Trophoblast cell (in vitro differentiated cells and primary cell): ENCODE measurements at regions not wholly inside any gene's neighbourhood (a gene's known extent, or its start where the extent isn't known, plus 50 kb on each side); places are given as distances from the start of the nearest gene placed in this dataset.

Experiments
- DNase-seq, 2 donors: peaks; one replicate each; pipeline ENCODE4 v3.0.0-alpha.2; 2016
- H2AFZ ChIP-seq: 2 replicates; pipeline ENCODE4 v1.6.1; 2013; ENCODE audit warnings: low read length, moderate library complexity, mild to moderate bottlenecking; ENCODE audit not compliant: insufficient read depth, poor library complexity
- H2AK5ac ChIP-seq: 2 replicates; pipeline ENCODE4 v1.6.1; 2013; ENCODE audit warnings: mild to moderate bottlenecking, low read length
- H2BK120ac ChIP-seq: 2 replicates; pipeline ENCODE4 v1.6.1; 2013; ENCODE audit warnings: low read length, mild to moderate bottlenecking, moderate library complexity; ENCODE audit not compliant: insufficient read depth, poor library complexity
- H2BK12ac ChIP-seq: 2 replicates; pipeline ENCODE4 v1.6.1; 2013; ENCODE audit warnings: mild to moderate bottlenecking, low read length, moderate library complexity
- H2BK5ac ChIP-seq: 2 replicates; pipeline ENCODE4 v1.6.1; 2013; ENCODE audit warnings: low read length, low read depth, moderate library complexity, mild to moderate bottlenecking; ENCODE audit not compliant: poor library complexity
- H3K14ac ChIP-seq: 2 replicates; pipeline ENCODE4 v1.6.1; 2013; ENCODE audit warnings: mild to moderate bottlenecking, low read length
- H3K18ac ChIP-seq: 2 replicates; pipeline ENCODE4 v1.6.1; 2013; ENCODE audit warnings: mild to moderate bottlenecking, low read length
- H3K23ac ChIP-seq: 2 replicates; pipeline ENCODE4 v1.6.1; 2013; ENCODE audit warnings: low read length
- H3K27ac ChIP-seq: 2 replicates; pipeline ENCODE4 v1.5.1; 2013; ENCODE audit warnings: low read depth, mild to moderate bottlenecking, inconsistent platforms, low read length, moderate library complexity
- H3K27me3 ChIP-seq: 2 replicates; pipeline ENCODE4 v1.6.1; 2013; ENCODE audit warnings: inconsistent platforms, mild to moderate bottlenecking, low read length, moderate library complexity; ENCODE audit not compliant: insufficient read depth
- H3K36me3 ChIP-seq, 2 experiments: 1 replicate in 1 of 2; 2 replicates in 1 of 2; pipeline ENCODE4 v1.6.1; 2013; ENCODE audit warnings: low read length in 2 of 2, mild to moderate bottlenecking in 2 of 2, moderate library complexity in 1 of 2; ENCODE audit not compliant: insufficient read depth in 2 of 2, control insufficient read depth in 1 of 2
- H3K4ac ChIP-seq: 2 replicates; pipeline ENCODE4 v1.6.1; 2013; ENCODE audit warnings: low read depth, mild to moderate bottlenecking, low read length, moderate library complexity
- H3K4me1 ChIP-seq, 2 experiments: 1 replicate in 1 of 2; 2 replicates in 1 of 2; pipeline ENCODE4 v1.6.1; 2013; ENCODE audit warnings: low read length in 2 of 2, mild to moderate bottlenecking in 2 of 2, moderate library complexity in 1 of 2; ENCODE audit not compliant: insufficient read depth in 2 of 2, control insufficient read depth in 1 of 2
- H3K4me2 ChIP-seq: 2 replicates; pipeline ENCODE4 v1.6.1; 2013; ENCODE audit warnings: inconsistent platforms, mild to moderate bottlenecking, low read length, moderate library complexity
- H3K4me3 ChIP-seq: 2 replicates; pipeline ENCODE4 v1.5.1; 2013; ENCODE audit warnings: mild to moderate bottlenecking, low read depth, low read length, inconsistent platforms
- H3K79me1 ChIP-seq: one replicate; pipeline ENCODE4 v1.6.1; 2013; ENCODE audit warnings: low read length
- H3K79me2 ChIP-seq: 2 replicates; pipeline ENCODE4 v1.6.1; 2013; ENCODE audit warnings: low read length, mild to moderate bottlenecking; ENCODE audit not compliant: control insufficient read depth, insufficient read depth, poor library complexity
- H3K9ac ChIP-seq: 2 replicates; pipeline ENCODE4 v1.6.1; 2013; ENCODE audit warnings: mild to moderate bottlenecking, low read length
- H3K9me3 ChIP-seq: 2 replicates; pipeline ENCODE4 v1.6.1; 2013; ENCODE audit warnings: low read depth, mild to moderate bottlenecking, control low read depth, inconsistent platforms, low read length; ENCODE audit not compliant: insufficient read depth
- H4K12ac ChIP-seq: 2 replicates; pipeline ENCODE4 v1.6.1; 2013; ENCODE audit warnings: low read depth, mild to moderate bottlenecking, low read length, moderate library complexity
- H4K8ac ChIP-seq: 2 replicates; pipeline ENCODE4 v1.6.1; 2013; ENCODE audit warnings: low read depth, mild to moderate bottlenecking, low read length, moderate library complexity
- H4K91ac ChIP-seq: one replicate; pipeline ENCODE4 v1.6.1; 2013; ENCODE audit warnings: low read depth, mild to moderate bottlenecking, low read length, moderate library complexity
- WGBS: extraction: QIAGEN DNeasy Blood & Tissue Kit; methylation state at CpG from one replicate; pipeline ENCODE4 v1.1.7; 2013; ENCODE audit warnings: missing lambda C conversion rate; ENCODE audit not compliant: insufficient read length, insufficient coverage; ENCODE audit errors: extremely low coverage; 5-methylcytosine and 5-hydroxymethylcytosine counted together

DNA sequence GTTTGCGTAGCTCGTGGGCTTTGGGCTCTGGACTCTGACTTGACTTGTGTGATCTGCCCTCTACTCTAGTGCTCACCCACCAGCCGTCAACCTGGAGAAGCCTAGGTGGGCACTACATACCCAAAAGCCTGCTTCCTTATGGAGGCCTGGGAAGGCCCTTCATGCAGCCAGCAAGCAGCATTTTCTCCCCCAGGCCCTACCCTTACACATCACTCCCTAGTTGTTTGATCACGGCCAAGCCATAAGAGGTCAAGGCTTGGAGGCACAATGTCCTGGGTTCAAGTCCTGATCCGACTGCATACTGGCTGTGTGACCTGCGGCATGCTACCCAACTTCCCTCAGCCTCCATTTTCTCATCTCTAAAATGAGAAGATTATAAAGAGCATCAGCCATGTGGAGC, 151.3 kb upstream of the EGFLAM start:
- H3K4me2 ChIP-seq: no peak overlapping the region
- H2BK5ac ChIP-seq: no peak overlapping the region
- H3K9me3 ChIP-seq: no peaks in the 10 kb centered on the region
- H3K36me3 ChIP-seq: no peaks in the 10 kb centered on the region
- no peaks in the 10 kb centered on the region for H3K79me2 ChIP-seq
- no peak overlapping the region for H3K9ac ChIP-seq
- no peak for DNase-seq
- H3K27me3 ChIP-seq: no peaks in the 10 kb centered on the region
- no peak overlapping the region for H4K8ac ChIP-seq
- no peak overlapping the region for H3K27ac ChIP-seq
- no peak overlapping the region for H3K4ac ChIP-seq
- H3K18ac ChIP-seq: no peak overlapping the region
- no peak overlapping the region for H3K14ac ChIP-seq
- no peak overlapping the region for H4K91ac ChIP-seq
- H3K23ac ChIP-seq: no peak overlapping the region
- H4K12ac ChIP-seq: no peak overlapping the region
- no peak overlapping the region for H2BK120ac ChIP-seq
- no peak overlapping the region for H3K4me3 ChIP-seq
- no peak overlapping the region for H2AFZ ChIP-seq
- no CpG with 5 or more reads among the region's 6 CpGs for WGBS
- H2BK12ac ChIP-seq: no peak overlapping the region
- H2AK5ac ChIP-seq: no peak overlapping the region
- H3K4me1 ChIP-seq: peaks cover 0 to 2% of the 10 kb centered on the region in 2 experiments
- H3K79me1 ChIP-seq: no peaks in the 10 kb centered on the region

DNA sequence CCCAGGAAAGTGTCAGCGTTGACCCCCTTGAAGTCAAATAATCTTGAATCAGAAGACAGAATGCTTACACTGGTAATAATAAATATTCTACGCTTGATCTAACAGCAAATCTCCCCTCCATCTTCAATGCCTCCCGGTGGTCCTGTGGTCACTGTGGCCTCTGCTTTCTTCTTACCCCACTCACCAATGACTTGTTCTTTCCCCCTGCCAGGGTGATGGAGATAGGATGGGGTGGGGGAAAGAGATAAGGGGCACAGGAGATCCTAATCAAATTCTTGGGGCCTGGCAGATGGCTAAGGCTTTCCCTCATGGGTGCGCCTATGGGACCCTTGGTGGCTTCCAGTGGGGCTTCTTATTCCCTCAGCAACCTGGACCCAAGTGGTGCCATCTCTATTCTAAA, 152.6 kb upstream of the EGFLAM start:
- DNase-seq: no peak
- Histone ChIP-seq H2BK120ac (no peak overlapping the region), H4K8ac (no peak overlapping the region), H3K18ac (no peak overlapping the region), H3K27ac (no peak overlapping the region), H4K91ac (no peak overlapping the region), H3K36me3 (no peaks in the 10 kb centered on the region), H3K79me2 (no peaks in the 10 kb centered on the region), H3K4ac (no peak overlapping the region), H3K79me1 (no peaks in the 10 kb centered on the region), H3K9me3 (no peaks in the 10 kb centered on the region), H2BK12ac (no peak overlapping the region), H3K4me1 (peaks cover 0 to 2% of the 10 kb centered on the region in 2 experiments), H3K4me2 (no peak overlapping the region), H4K12ac (no peak overlapping the region), H2AFZ (no peak overlapping the region), H3K14ac (no peak overlapping the region), H3K9ac (no peak overlapping the region), H2BK5ac (no peak overlapping the region), H3K23ac (no peak overlapping the region), H2AK5ac (no peak overlapping the region), H3K27me3 (no peaks in the 10 kb centered on the region), H3K4me3 (no peak overlapping the region)
- no CpG with 5 or more reads among the region's 4 CpGs for WGBS

DNA sequence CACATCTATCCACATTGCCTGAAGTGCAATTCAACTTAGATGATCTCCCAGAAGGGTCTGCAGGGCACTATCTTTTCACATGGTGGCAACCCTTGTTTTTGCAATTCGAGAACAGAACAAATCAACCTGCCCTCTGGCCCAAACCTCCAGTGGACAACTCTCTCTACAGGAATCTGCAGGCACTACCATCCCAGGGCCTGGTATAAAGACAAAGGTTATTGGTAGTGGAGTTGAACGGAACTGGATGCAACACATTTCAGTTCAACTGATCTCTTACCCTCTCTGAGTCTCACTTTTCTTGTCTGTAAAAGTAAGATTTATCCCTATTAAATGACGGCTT, 153.2 kb upstream of the EGFLAM start:
- Histone ChIP-seq H3K18ac (no peak overlapping the region), H3K79me1 (no peaks in the 10 kb centered on the region), H2BK120ac (no peak overlapping the region), H3K27me3 (no peaks in the 10 kb centered on the region), H2BK12ac (no peak overlapping the region), H2BK5ac (no peak overlapping the region), H2AFZ (no peak overlapping the region), H3K9me3 (no peaks in the 10 kb centered on the region), H3K4ac (no peak overlapping the region), H3K23ac (no peak overlapping the region), H3K79me2 (no peaks in the 10 kb centered on the region), H3K27ac (no peak overlapping the region), H4K91ac (no peak overlapping the region), H3K4me2 (no peak overlapping the region), H2AK5ac (no peak overlapping the region), H3K36me3 (no peaks in the 10 kb centered on the region), H4K8ac (no peak overlapping the region), H3K9ac (no peak overlapping the region), H3K4me1 (peaks cover 0 to 2% of the 10 kb centered on the region in 2 experiments), H4K12ac (no peak overlapping the region), H3K14ac (no peak overlapping the region), H3K4me3 (no peak overlapping the region)
- no peak for DNase-seq
- WGBS: no CpG with 5 or more reads among the region's 3 CpGs

DNA sequence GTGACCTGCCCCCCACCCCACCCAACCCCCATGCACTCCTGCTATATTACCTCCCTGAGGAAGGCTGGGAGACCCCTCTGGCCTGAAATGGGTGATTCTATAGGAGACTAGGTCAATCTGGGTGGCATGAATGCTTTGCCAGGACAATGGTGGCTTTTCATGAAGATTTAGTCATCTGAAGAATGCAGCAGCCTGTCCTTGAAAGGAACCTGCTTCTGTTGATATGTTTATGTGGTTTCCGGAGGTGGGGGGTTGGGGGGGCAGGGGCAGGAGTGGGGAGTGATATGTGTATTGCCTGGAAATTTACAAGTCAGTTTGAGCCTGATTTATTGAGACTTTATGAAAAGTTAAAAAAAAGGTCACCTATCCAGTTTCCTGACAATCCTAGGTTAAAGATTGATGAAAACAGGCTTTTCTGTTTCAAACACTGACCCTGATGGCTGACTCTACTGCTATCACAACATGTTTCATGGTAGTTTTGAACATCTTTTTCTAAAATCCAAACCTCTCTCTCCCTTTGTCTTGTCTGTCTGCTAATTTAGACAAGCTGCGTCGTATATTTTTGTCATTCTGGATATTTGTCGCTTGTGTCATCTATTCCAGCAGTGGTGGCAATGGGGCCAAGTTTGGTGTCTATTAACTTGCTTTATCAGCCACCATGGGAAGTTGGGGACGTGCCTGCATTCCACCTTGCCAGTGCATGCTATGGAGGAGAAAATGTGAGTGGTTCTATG, 153.7 kb upstream of the EGFLAM start:
- Histone ChIP-seq H2BK5ac (no peak overlapping the region), H2AFZ (no peak overlapping the region), H4K91ac (no peak overlapping the region), H3K36me3 (no peaks in the 10 kb centered on the region), H3K79me2 (no peaks in the 10 kb centered on the region), H3K4ac (no peak overlapping the region), H3K14ac (no peak overlapping the region), H3K23ac (no peak overlapping the region), H3K18ac (no peak overlapping the region), H3K4me3 (no peak overlapping the region), H3K79me1 (no peaks in the 10 kb centered on the region), H2BK12ac (no peak overlapping the region), H3K27ac (no peak overlapping the region), H3K9me3 (no peaks in the 10 kb centered on the region), H4K12ac (no peak overlapping the region), H3K27me3 (no peaks in the 10 kb centered on the region), H3K9ac (no peak overlapping the region), H2AK5ac (no peak overlapping the region), H3K4me2 (no peak overlapping the region), H4K8ac (no peak overlapping the region), H3K4me1 (peaks cover 0 to 2% of the 10 kb centered on the region in 2 experiments), H2BK120ac (no peak overlapping the region)
- WGBS: no CpG with 5 or more reads among the region's 5 CpGs
- DNase-seq: no peak
